DND-41 (cell line): ENCODE measurements at regions not wholly inside any gene's neighbourhood (a gene's known extent, or its start where the extent isn't known, plus 50 kb on each side); places are given as distances from the start of the nearest gene placed in this dataset.

Experiments
- ATAC-seq: fragments of 200-7000 bp; cut with Tn5 transposase; 3 replicates; pipeline ENCODE4 v1.9.1; 2021; ENCODE audit warnings: low read depth; ENCODE audit not compliant: insufficient read depth
- DNase-seq: peaks from one replicate; pipeline ENCODE4 v3.0.0-alpha.2; 2020
- H2AFZ ChIP-seq: 2 replicates; pipeline ENCODE4 v1.6.0; 2012; ENCODE audit warnings: low read depth, low read length
- H3K27ac ChIP-seq: 2 replicates; pipeline ENCODE4 v1.5.1; 2012; ENCODE audit warnings: low read length, inconsistent platforms
- H3K27me3 ChIP-seq: fragments of 200-600 bp; sonication (generic); 2 replicates; pipeline ENCODE4 v1.6.0; 2012; ENCODE audit warnings: low read length, mild to moderate bottlenecking, inconsistent platforms; ENCODE audit not compliant: insufficient read depth, poor library complexity
- H3K36me3 ChIP-seq: 2 replicates; pipeline ENCODE4 v1.5.1; 2012; ENCODE audit warnings: low read length, inconsistent platforms; ENCODE audit not compliant: insufficient read depth
- H3K4me1 ChIP-seq: 2 replicates; pipeline ENCODE4 v1.5.1; 2012; ENCODE audit warnings: mild to moderate bottlenecking, low read length; ENCODE audit not compliant: insufficient read depth
- H3K4me2 ChIP-seq: 2 replicates; pipeline ENCODE4 v1.6.0; 2012; ENCODE audit warnings: mild to moderate bottlenecking, moderate library complexity, low read length, inconsistent platforms; ENCODE audit not compliant: insufficient read depth
- H3K4me3 ChIP-seq, 2 experiments: fragments of 200-600 bp in 1 of 2; shearing (Covaris generic) in 1 of 2; 2 replicates each; pipeline ENCODE4 v1.5.1; 2012 to 2016; ENCODE audit warnings: inconsistent platforms in 2 of 2, low read length in 2 of 2, mild to moderate bottlenecking in 2 of 2, low read depth in 1 of 2, moderate library complexity in 1 of 2
- H3K79me2 ChIP-seq: 2 replicates; pipeline ENCODE4 v1.6.0; 2012; ENCODE audit warnings: low read length, inconsistent platforms; ENCODE audit not compliant: insufficient read depth
- H3K9ac ChIP-seq: 2 replicates; pipeline ENCODE4 v1.6.0; 2012; ENCODE audit warnings: low read depth, mild to moderate bottlenecking, inconsistent platforms, low read length, moderate library complexity
- H3K9me3 ChIP-seq: 2 replicates; pipeline ENCODE4 v1.5.1; 2012; ENCODE audit warnings: low read length, moderate library complexity, mild to moderate bottlenecking, inconsistent platforms; ENCODE audit not compliant: insufficient read depth, severe bottlenecking
- H4K20me1 ChIP-seq: 2 replicates; pipeline ENCODE4 v1.6.0; 2012; ENCODE audit warnings: low read length; ENCODE audit not compliant: insufficient read depth
- CTCF ChIP-seq: IDR thresholded peaks from 2 replicates; pipeline ENCODE4 v1.5.1; 2012; ENCODE audit warnings: borderline replicate concordance, low read length, moderate library complexity, mild to moderate bottlenecking; ENCODE audit not compliant: poor library complexity, severe bottlenecking; ENCODE audit errors: extremely low read depth
- EZH2 ChIP-seq: IDR thresholded peaks from 3 replicates; pipeline ENCODE4 v1.6.1; 2012; ENCODE audit warnings: borderline replicate concordance, low read depth, mild to moderate bottlenecking, moderate library complexity, low read length, inconsistent platforms; ENCODE audit not compliant: severe bottlenecking

GRCh38 chr11:111169367-111169766, 76.2 kb upstream of the POU2AF2 start:
- Histone ChIP-seq H2AFZ (no peak overlapping the region), H3K4me3 (no peak overlapping the region), H3K27ac (no peak overlapping the region), H3K4me1 (no peaks in the 10 kb centered on the region), H3K9me3 (no peaks in the 10 kb centered on the region), H3K4me2 (no peak overlapping the region), H3K9ac (no peak overlapping the region), H3K36me3 (no peaks in the 10 kb centered on the region), H4K20me1 (no peaks in the 10 kb centered on the region), H3K79me2 (no peaks in the 10 kb centered on the region), H3K27me3 (no peaks in the 10 kb centered on the region)
- TF ChIP-seq CTCF (no peak), EZH2 (no peak)
- DNase-seq (no peak), ATAC-seq (no peak)

- no peak overlapping the region for H3K9ac ChIP-seq
- H3K79me2 ChIP-seq, result no peaks in the 10 kb centered on the region
- DNase-seq (no peak), ATAC-seq (no peak)
- no peaks in the 10 kb centered on the region for H4K20me1 ChIP-seq
- no peak overlapping the region for H2AFZ ChIP-seq
- no peaks in the 10 kb centered on the region for H3K4me1 ChIP-seq
- no peaks in the 10 kb centered on the region for H3K9me3 ChIP-seq
- no peaks in the 10 kb centered on the region for H3K36me3 ChIP-seq
- H3K27me3 ChIP-seq, result no peaks in the 10 kb centered on the region
- H3K4me2 ChIP-seq, result no peak overlapping the region
- TF ChIP-seq CTCF (no peak), EZH2 (no peak)
- H3K4me3 ChIP-seq, result no peak overlapping the region
- H3K27ac ChIP-seq, result no peak overlapping the region
Observed at GRCh38 chr11:111168871-111169270, 76.7 kb upstream of the POU2AF2 start.

DNA sequence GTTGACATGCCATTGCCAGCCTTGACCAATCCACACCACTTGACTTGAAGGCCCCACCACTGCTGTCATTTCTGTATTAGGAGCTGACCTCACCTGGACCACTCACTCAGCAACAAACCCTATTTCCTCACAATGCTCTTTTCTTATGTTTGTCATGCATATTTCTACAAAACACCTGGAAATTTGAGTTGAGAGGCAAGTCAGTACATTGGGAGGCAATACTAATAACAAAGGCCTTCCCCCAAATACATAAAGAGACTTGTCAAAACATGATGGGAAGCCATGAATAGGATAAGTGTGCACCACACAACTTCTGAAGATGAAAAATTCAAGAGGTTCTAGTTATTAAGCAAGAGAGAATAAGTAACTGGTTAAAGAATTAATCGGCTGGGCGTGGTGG, 77.9 kb upstream of the POU2AF2 start:
- Histone ChIP-seq H2AFZ (no peak overlapping the region), H3K79me2 (no peaks in the 10 kb centered on the region), H3K4me2 (no peak overlapping the region), H3K27me3 (no peaks in the 10 kb centered on the region), H3K4me3 (no peak overlapping the region), H3K4me1 (no peaks in the 10 kb centered on the region), H3K9ac (no peak overlapping the region), H3K9me3 (no peaks in the 10 kb centered on the region), H4K20me1 (no peaks in the 10 kb centered on the region), H3K27ac (no peak overlapping the region), H3K36me3 (no peaks in the 10 kb centered on the region)
- ATAC-seq (no peak), DNase-seq (no peak)
- no peak for TF ChIP-seq CTCF
- TF ChIP-seq EZH2, result no peak

- Histone ChIP-seq H3K4me3 (no peak overlapping the region), H3K9me3 (no peaks in the 10 kb centered on the region), H3K4me1 (no peaks in the 10 kb centered on the region), H2AFZ (no peak overlapping the region), H3K9ac (no peak overlapping the region), H3K27me3 (no peaks in the 10 kb centered on the region), H3K79me2 (no peaks in the 10 kb centered on the region), H3K36me3 (no peaks in the 10 kb centered on the region), H4K20me1 (no peaks in the 10 kb centered on the region), H3K4me2 (no peak overlapping the region), H3K27ac (no peak overlapping the region)
- no peak for TF ChIP-seq EZH2
- no peak for TF ChIP-seq CTCF
- no peak for ATAC-seq
- no peak for DNase-seq
Observed at GRCh38 chr11:111166598-111166997, 78.9 kb upstream of the POU2AF2 start.
